ENCODE measurements at regions not wholly inside any gene's neighbourhood (a gene's known extent, or its start where the extent isn't known, plus 50 kb on each side); places are given as distances from the start of the nearest gene placed in this dataset.
"Not testable (repeated sequence)": the region's sequence is repeated elsewhere in the genome, so short reads cannot be mapped to it uniquely, and the experiment has no call there.

GRCh38 chr2:8432706-8433336, 249.0 kb upstream of the ID2 start:
- DNase-seq, result no peak

GRCh38 chr2:8433390-8433789, 248.5 kb upstream of the ID2 start:
- DNase-seq, result no peak

- DNase-seq, result no peak
Measured at GRCh38 chr2:8435608-8436007, 246.2 kb upstream of the ID2 start.

GRCh38 chr2:8436585-8436984, 245.3 kb upstream of the ID2 start:
- no peak for DNase-seq

GRCh38 chr2:8437228-8437948, 244.5 kb upstream of the ID2 start:
- no peak for DNase-seq

- DNase-seq, result no peak
Measured at GRCh38 chr2:8437949-8438400, 243.9 kb upstream of the ID2 start.

- no peak for DNase-seq
Measured at GRCh38 chr2:8438476-8438875, 243.4 kb upstream of the ID2 start.

- DNase-seq, result peak; percentile 18
Measured at GRCh38 chr2:8438996-8439395, 242.9 kb upstream of the ID2 start.

- no peak for DNase-seq
Measured at GRCh38 chr2:8440029-8440778, 241.7 kb upstream of the ID2 start.

- DNase-seq, result no peak
Measured at GRCh38 chr2:8441371-8441770, 240.5 kb upstream of the ID2 start.

GRCh38 chr2:8441986-8442385, 239.9 kb upstream of the ID2 start:
- DNase-seq, result no peak

- DNase-seq, result no peak
Measured at GRCh38 chr2:8442833-8443486, 238.9 kb upstream of the ID2 start.

GRCh38 chr2:8445580-8445979, 236.3 kb upstream of the ID2 start:
- DNase-seq, result no peak

GRCh38 chr2:8446751-8447150, 235.1 kb upstream of the ID2 start:
- DNase-seq, result not testable (repeated sequence)

- DNase-seq, result no peak
Measured at GRCh38 chr2:8447610-8448221, 234.1 kb upstream of the ID2 start.

GRCh38 chr2:8448824-8449556, 232.9 kb upstream of the ID2 start:
- peak; percentile 19 for DNase-seq

- no peak for DNase-seq
Measured at GRCh38 chr2:8451273-8451672, 230.6 kb upstream of the ID2 start.

GRCh38 chr2:8452296-8452695, 229.6 kb upstream of the ID2 start:
- no peak for DNase-seq

GRCh38 chr2:8452979-8453903, 228.6 kb upstream of the ID2 start:
- no peak for DNase-seq

GRCh38 chr2:8453904-8454302, 228.0 kb upstream of the ID2 start:
- DNase-seq, result no peak

- DNase-seq, result no peak
Measured at GRCh38 chr2:8454797-8455196, 227.1 kb upstream of the ID2 start.

Measured in NCI-H345 (cell line).